Amniotic epithelial cell (primary cell): ENCODE measurements at regions not wholly inside any gene's neighbourhood (a gene's known extent, or its start where the extent isn't known, plus 50 kb on each side); places are given as distances from the start of the nearest gene placed in this dataset.
"Not testable (repeated sequence)": the region's sequence is repeated elsewhere in the genome, so short reads cannot be mapped to it uniquely, and the experiment has no call there.

Experiments used
- DNase-seq: peaks from one replicate; pipeline ENCODE4 v3.0.0-alpha.2; 2010; ENCODE audit warnings: low read depth

- no peak for DNase-seq
Observed at GRCh38 chr9:75457474-75458011, 369.2 kb downstream of the OSTF1 start.

GRCh38 chr9:75459311-75459710 lies 371.0 kb downstream of the OSTF1 start:
- DNase-seq, result not testable (repeated sequence)

GRCh38 chr9:75461183-75461582 lies 372.9 kb downstream of the OSTF1 start:
- DNase-seq, result no peak

DNA sequence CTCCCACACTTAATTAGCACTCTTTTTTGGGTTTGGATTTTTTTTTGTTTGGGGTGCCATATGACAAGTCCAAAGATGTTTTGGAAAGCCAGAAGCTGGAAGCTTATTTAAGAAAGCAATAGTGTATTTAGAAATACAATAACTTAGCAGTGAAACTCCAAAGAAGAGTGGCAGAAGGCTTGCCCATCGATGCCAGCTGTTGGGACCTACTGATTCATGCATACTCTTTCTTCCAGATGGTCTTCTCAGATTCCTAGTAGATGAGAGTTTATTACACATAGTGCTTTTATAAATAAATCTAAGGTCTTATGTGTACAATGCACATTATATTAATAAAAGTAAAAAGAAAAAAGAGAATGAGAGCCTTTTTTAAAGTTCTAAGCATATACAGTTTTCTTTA lies 374.6 kb downstream of the OSTF1 start:
- no peak for DNase-seq

DNA sequence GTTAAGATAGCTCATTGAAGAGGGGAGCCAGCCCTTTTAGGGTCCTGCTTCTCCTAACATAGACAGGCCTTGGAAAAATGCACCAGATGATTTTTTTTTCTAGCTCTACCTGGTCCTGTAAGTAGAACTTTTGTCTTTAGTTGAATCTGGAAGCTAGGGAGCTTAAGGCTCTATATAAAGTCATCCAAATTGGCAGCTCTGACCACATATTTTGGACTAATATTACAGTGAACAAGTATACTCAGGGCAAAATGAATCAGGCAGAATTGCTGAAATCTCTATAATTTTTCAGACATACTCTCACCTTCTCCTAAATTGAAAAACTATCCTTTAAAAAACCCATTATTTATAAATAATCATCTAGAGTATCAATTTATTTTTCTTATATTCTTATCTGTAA lies 375.6 kb downstream of the OSTF1 start:
- no peak for DNase-seq

- DNase-seq, result no peak
Observed at GRCh38 chr9:75464726-75465125, 376.4 kb downstream of the OSTF1 start.

- DNase-seq, result no peak
Observed at GRCh38 chr9:75467142-75467541, 378.8 kb downstream of the OSTF1 start.

GRCh38 chr9:75471549-75472114 lies 383.3 kb downstream of the OSTF1 start:
- DNase-seq, result no peak

DNA sequence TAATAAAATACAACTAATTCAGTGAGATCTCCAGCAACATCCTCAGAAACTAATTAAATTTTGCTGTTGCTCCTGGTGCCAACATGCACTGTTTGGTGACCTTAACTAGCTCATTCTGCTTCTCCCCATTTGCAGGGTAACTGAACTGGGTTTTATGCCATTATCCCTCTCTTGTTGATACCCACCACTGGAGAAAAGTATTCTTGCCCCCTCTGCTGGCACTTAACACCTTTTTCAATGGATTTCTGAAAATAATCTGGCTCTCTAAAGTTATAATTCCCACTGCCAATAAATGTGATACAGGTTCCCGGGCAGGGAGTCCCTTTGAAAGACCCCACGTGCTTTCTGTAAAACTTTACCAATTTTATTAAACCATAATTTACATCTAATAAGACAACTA lies 394.3 kb downstream of the OSTF1 start:
- no peak for DNase-seq

GRCh38 chr9:75483636-75484035 lies 395.3 kb downstream of the OSTF1 start:
- no peak for DNase-seq

- DNase-seq, result no peak
Observed at GRCh38 chr9:75487856-75488718, 399.8 kb downstream of the OSTF1 start.

DNA sequence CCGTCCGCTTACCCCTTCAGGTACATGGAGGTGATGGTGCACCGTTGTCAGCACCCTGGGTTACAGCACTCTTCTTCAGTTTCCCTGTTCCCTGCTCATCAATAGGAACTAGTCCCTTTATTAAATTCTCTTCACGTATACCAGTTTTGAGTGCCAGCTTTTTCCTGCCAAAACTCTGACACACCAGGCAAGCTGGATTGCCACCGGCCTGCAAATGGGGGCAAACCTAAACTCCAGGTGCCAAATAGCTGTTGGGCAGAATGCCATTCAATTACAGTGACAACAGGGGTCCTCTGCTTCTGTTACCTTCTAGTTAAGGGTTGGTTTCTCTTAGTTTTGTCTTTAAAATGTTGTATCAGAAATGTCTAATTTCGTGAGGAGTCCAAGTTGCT lies 400.4 kb downstream of the OSTF1 start:
- no peak for DNase-seq

DNA sequence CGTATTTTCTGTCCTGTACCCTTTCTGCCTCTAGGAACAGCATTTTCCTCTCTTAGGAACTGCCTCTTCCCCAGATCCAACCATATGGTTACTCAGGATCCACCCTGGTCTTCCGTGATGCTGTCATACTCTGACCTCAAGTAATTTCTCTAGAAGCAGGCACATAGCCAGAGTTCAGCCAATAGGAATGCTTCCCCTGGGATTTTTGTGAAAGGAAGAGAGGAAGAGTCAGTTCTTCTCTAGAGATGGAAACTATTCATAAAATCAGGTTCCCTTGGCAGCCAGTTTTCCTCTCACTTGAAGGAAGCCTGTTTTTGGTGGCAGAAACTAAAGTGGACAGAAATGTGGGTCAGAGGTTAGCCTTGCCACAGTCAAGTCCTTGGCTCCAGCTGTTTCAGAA lies 400.1 kb upstream of the PCSK5 start:
- no peak for DNase-seq

- DNase-seq, result no peak
Observed at GRCh38 chr9:75491533-75491932, 398.9 kb upstream of the PCSK5 start.

GRCh38 chr9:75499812-75500211 lies 390.7 kb upstream of the PCSK5 start:
- DNase-seq, result no peak

DNA sequence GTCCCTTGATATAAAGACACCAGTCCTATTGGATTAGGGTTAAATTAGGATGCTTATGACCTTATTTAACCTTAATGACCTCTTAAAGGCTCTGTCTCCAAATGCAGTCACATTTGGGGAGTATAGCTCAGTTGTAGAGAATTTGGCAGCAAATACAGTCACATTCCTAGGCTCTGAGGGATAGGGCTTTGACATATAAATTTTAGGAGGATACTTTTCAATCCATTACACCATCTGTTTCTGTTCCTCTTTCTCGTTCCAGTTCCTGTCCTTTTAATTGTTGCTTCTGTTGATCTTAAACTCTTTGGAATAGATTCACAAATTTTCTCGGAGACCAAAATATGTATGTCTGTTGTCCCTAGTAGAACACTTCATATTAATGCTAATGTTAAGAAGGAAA lies 390.0 kb upstream of the PCSK5 start:
- no peak for DNase-seq

DNA sequence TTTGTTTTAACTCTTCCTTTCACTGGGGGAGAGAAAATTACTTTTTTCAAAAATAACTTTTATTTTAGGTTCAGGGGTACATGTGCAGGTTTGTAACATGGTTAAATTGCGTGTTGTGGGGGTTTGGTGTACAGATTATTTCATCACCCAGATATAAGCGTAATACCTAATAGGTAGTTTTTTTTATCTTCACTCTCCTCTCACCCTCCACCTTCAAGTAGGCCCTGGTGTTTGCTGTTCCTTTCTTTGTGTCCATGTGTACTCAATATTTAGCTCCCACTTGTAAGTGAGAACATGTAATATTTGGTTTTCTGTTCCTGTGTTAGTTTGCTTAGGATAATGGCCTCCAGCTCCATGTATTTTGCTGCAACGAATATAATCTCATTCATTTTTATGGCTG lies 389.5 kb upstream of the PCSK5 start:
- DNase-seq, result not testable (repeated sequence)

GRCh38 chr9:75504721-75505120 lies 385.8 kb upstream of the PCSK5 start:
- DNase-seq, result no peak

DNA sequence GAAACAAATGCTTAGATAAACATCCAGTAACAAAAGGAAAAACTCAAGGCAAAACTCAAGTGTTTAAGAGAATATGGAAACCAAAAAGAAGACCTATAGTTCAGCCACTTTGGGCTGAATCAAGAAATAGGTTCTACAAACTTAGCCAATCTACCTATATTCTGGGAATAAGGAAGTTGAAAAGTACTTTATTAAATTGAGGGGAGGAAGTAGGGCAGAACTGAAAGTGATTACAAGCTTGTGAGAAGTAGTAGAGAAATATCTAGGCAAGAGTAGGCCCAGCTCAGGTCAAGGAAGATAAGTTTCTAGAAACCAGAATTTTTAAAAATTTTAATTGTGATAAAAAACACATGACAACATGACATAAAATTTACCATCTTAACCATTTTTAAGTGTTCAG lies 384.8 kb upstream of the PCSK5 start:
- DNase-seq, result no peak

DNA sequence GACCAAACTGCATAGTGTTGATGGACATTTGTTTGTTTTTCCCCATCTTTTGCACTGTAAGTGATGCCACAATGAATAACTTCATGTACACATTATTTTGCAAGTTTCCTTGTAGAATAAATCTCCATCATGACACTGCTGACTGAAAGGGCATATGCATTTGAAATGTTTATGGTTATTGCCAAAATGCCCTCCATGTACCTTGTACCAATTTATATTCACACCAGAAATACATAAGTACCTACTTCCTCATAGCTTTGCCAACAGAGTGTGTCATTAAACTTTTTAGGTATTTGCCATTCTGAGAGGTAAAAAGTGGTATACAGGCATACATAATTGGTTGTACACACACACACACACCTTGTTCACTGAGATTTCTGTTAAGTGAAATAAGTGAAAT lies 361.0 kb upstream of the PCSK5 start:
- DNase-seq, result no peak

- no peak for DNase-seq
Observed at GRCh38 chr9:75531588-75531987, 358.9 kb upstream of the PCSK5 start.

GRCh38 chr9:75532233-75533050 lies 358.0 kb upstream of the PCSK5 start:
- DNase-seq, result no peak

- DNase-seq, result no peak
Observed at GRCh38 chr9:75539523-75539922, 350.9 kb upstream of the PCSK5 start.
